ENCODE measurements at regions not wholly inside any gene's neighbourhood (a gene's known extent, or its start where the extent isn't known, plus 50 kb on each side); places are given as distances from the start of the nearest gene placed in this dataset.

GRCh38 chr17:71402661-71403141, 718.1 kb upstream of the SOX9 start:
- H3K36me3 Mint-ChIP-seq (ENCODE audit: low read depth) = no peaks in the 10 kb centered on the region
- no peaks in the 10 kb centered on the region for H3K4me1 Mint-ChIP-seq
- H3K27ac Mint-ChIP-seq = no peak overlapping the region
- peaks cover 7% of the 10 kb centered on the region for H3K9me3 Mint-ChIP-seq (ENCODE audit: low read depth)
- CTCF ChIA-PET = no interaction called here
- H3K4me3 Mint-ChIP-seq = no peak overlapping the region
- POLR2A ChIA-PET = no interaction called here
- no peak for DNase-seq
- H3K27me3 Mint-ChIP-seq = no peaks in the 10 kb centered on the region
- intact Hi-C loops (cut with DNase I, micrococcal nuclease) = no loop called here
- no peak for ATAC-seq

GRCh38 chr17:71405101-71405500, 715.7 kb upstream of the SOX9 start:
- ChIA-PET CTCF (no interaction called here), POLR2A (no interaction called here)
- Mint-ChIP-seq H3K4me1 (no peaks in the 10 kb centered on the region), H3K27ac (no peak overlapping the region), H3K36me3 (ENCODE audit: low read depth) (no peaks in the 10 kb centered on the region), H3K9me3 (ENCODE audit: low read depth) (peaks cover 7% of the 10 kb centered on the region), H3K4me3 (no peak overlapping the region), H3K27me3 (no peaks in the 10 kb centered on the region)
- intact Hi-C loops (cut with DNase I, micrococcal nuclease) = no loop called here
- ATAC-seq = no peak
- DNase-seq = no peak

- H3K9me3 Mint-ChIP-seq (ENCODE audit: low read depth) = peaks cover 7% of the 10 kb centered on the region
- CTCF ChIA-PET = no interaction called here
- ATAC-seq = no peak
- no peaks in the 10 kb centered on the region for H3K36me3 Mint-ChIP-seq (ENCODE audit: low read depth)
- no peak overlapping the region for H3K4me3 Mint-ChIP-seq
- no peak overlapping the region for H3K27ac Mint-ChIP-seq
- intact Hi-C loops (cut with DNase I, micrococcal nuclease) = no loop called here
- no peaks in the 10 kb centered on the region for H3K27me3 Mint-ChIP-seq
- DNase-seq = no peak
- H3K4me1 Mint-ChIP-seq = no peaks in the 10 kb centered on the region
- POLR2A ChIA-PET = no interaction called here
Measured at GRCh38 chr17:71407981-71408380, 712.8 kb upstream of the SOX9 start.

- Mint-ChIP-seq H3K36me3 (ENCODE audit: low read depth) (no peaks in the 10 kb centered on the region), H3K9me3 (ENCODE audit: low read depth) (peaks cover 4% of the 10 kb centered on the region), H3K4me1 (no peaks in the 10 kb centered on the region), H3K27ac (no peak overlapping the region), H3K4me3 (no peak overlapping the region), H3K27me3 (no peaks in the 10 kb centered on the region)
- intact Hi-C loops (cut with DNase I, micrococcal nuclease) = no loop called here
- no peak for ATAC-seq
- CTCF ChIA-PET = no interaction called here
- POLR2A ChIA-PET = no interaction called here
- no peak for DNase-seq
Measured at GRCh38 chr17:71409137-71409536, 711.7 kb upstream of the SOX9 start.

GRCh38 chr17:71409712-71410111, 711.1 kb upstream of the SOX9 start:
- H3K9me3 Mint-ChIP-seq (ENCODE audit: low read depth) = peaks cover 4% of the 10 kb centered on the region
- no peak overlapping the region for H3K4me3 Mint-ChIP-seq
- H3K27ac Mint-ChIP-seq = no peak overlapping the region
- intact Hi-C loops (cut with DNase I, micrococcal nuclease) = no loop called here
- ATAC-seq (no peak), DNase-seq (no peak)
- ChIA-PET POLR2A (no interaction called here), CTCF (no interaction called here)
- H3K27me3 Mint-ChIP-seq = no peaks in the 10 kb centered on the region
- no peaks in the 10 kb centered on the region for H3K36me3 Mint-ChIP-seq (ENCODE audit: low read depth)
- no peaks in the 10 kb centered on the region for H3K4me1 Mint-ChIP-seq

GRCh38 chr17:71412803-71413202, 708.0 kb upstream of the SOX9 start:
- Mint-ChIP-seq H3K9me3 (ENCODE audit: low read depth) (peaks cover 4% of the 10 kb centered on the region), H3K4me1 (no peaks in the 10 kb centered on the region), H3K27ac (no peak overlapping the region), H3K36me3 (ENCODE audit: low read depth) (no peaks in the 10 kb centered on the region), H3K27me3 (no peaks in the 10 kb centered on the region), H3K4me3 (no peak overlapping the region)
- ATAC-seq (no peak), DNase-seq (no peak)
- intact Hi-C loops (cut with DNase I, micrococcal nuclease) = no loop called here
- POLR2A ChIA-PET = no interaction called here
- CTCF ChIA-PET = no interaction called here

GRCh38 chr17:71413935-71414334, 706.9 kb upstream of the SOX9 start:
- ATAC-seq (no peak), DNase-seq (no peak)
- H3K4me3 Mint-ChIP-seq = no peak overlapping the region
- H3K9me3 Mint-ChIP-seq (ENCODE audit: low read depth) = peaks cover 4% of the 10 kb centered on the region
- intact Hi-C loops (cut with DNase I, micrococcal nuclease) = no loop called here
- no peaks in the 10 kb centered on the region for H3K4me1 Mint-ChIP-seq
- ChIA-PET POLR2A (no interaction called here), CTCF (interaction anchor here (0.6 kb wide), 1 partner anchor 60 kb away, joined by 4 read pairs; no protein-coding TSS in a partner anchor)
- H3K36me3 Mint-ChIP-seq (ENCODE audit: low read depth) = no peaks in the 10 kb centered on the region
- H3K27me3 Mint-ChIP-seq = no peaks in the 10 kb centered on the region
- no peak overlapping the region for H3K27ac Mint-ChIP-seq

GRCh38 chr17:71417142-71417541, 703.7 kb upstream of the SOX9 start:
- intact Hi-C loops (cut with DNase I, micrococcal nuclease) = no loop called here
- CTCF ChIA-PET = no interaction called here
- H3K27me3 Mint-ChIP-seq = no peaks in the 10 kb centered on the region
- H3K27ac Mint-ChIP-seq = no peak overlapping the region
- POLR2A ChIA-PET = no interaction called here
- no peak overlapping the region for H3K4me3 Mint-ChIP-seq
- H3K4me1 Mint-ChIP-seq = no peaks in the 10 kb centered on the region
- peaks cover 3% of the 10 kb centered on the region for H3K9me3 Mint-ChIP-seq (ENCODE audit: low read depth)
- no peak for ATAC-seq
- no peak for DNase-seq
- H3K36me3 Mint-ChIP-seq (ENCODE audit: low read depth) = no peaks in the 10 kb centered on the region

- ATAC-seq (no peak), DNase-seq (no peak)
- H3K4me3 Mint-ChIP-seq = no peak overlapping the region
- intact Hi-C loops (cut with DNase I, micrococcal nuclease) = no loop called here
- ChIA-PET CTCF (no interaction called here), POLR2A (no interaction called here)
- no peaks in the 10 kb centered on the region for H3K36me3 Mint-ChIP-seq (ENCODE audit: low read depth)
- no peak overlapping the region for H3K27ac Mint-ChIP-seq
- H3K9me3 Mint-ChIP-seq (ENCODE audit: low read depth) = peaks cover 11% of the 10 kb centered on the region
- no peaks in the 10 kb centered on the region for H3K27me3 Mint-ChIP-seq
- no peaks in the 10 kb centered on the region for H3K4me1 Mint-ChIP-seq
Measured at GRCh38 chr17:71422968-71423367, 697.9 kb upstream of the SOX9 start.

GRCh38 chr17:71423871-71424546, 696.8 kb upstream of the SOX9 start:
- no peak for DNase-seq
- Mint-ChIP-seq H3K4me3 (no peak overlapping the region), H3K4me1 (no peaks in the 10 kb centered on the region), H3K27ac (no peak overlapping the region), H3K36me3 (ENCODE audit: low read depth) (no peaks in the 10 kb centered on the region), H3K9me3 (ENCODE audit: low read depth) (peaks cover 15% of the 10 kb centered on the region), H3K27me3 (no peaks in the 10 kb centered on the region)
- ATAC-seq = no peak
- ChIA-PET CTCF (no interaction called here), POLR2A (no interaction called here)
- intact Hi-C loops (cut with DNase I, micrococcal nuclease) = no loop called here

- H3K4me3 Mint-ChIP-seq = no peak overlapping the region
- ATAC-seq (no peak), DNase-seq (no peak)
- ChIA-PET POLR2A (no interaction called here), CTCF (no interaction called here)
- no peaks in the 10 kb centered on the region for H3K4me1 Mint-ChIP-seq
- no peaks in the 10 kb centered on the region for H3K27me3 Mint-ChIP-seq
- intact Hi-C loops (cut with DNase I, micrococcal nuclease) = no loop called here
- H3K27ac Mint-ChIP-seq = no peak overlapping the region
- no peaks in the 10 kb centered on the region for H3K36me3 Mint-ChIP-seq (ENCODE audit: low read depth)
- H3K9me3 Mint-ChIP-seq (ENCODE audit: low read depth) = peaks cover 14% of the 10 kb centered on the region
Measured at GRCh38 chr17:71427801-71428200, 693.0 kb upstream of the SOX9 start.

GRCh38 chr17:71428897-71429296, 691.9 kb upstream of the SOX9 start:
- no peak for ATAC-seq
- Mint-ChIP-seq H3K4me1 (no peaks in the 10 kb centered on the region), H3K4me3 (no peak overlapping the region), H3K27me3 (no peaks in the 10 kb centered on the region), H3K36me3 (ENCODE audit: low read depth) (no peaks in the 10 kb centered on the region), H3K9me3 (ENCODE audit: low read depth) (peaks cover 10% of the 10 kb centered on the region), H3K27ac (no peak overlapping the region)
- DNase-seq = no peak
- CTCF ChIA-PET = no interaction called here
- POLR2A ChIA-PET = no interaction called here
- intact Hi-C loops (cut with DNase I, micrococcal nuclease) = no loop called here

GRCh38 chr17:71430281-71430680, 690.5 kb upstream of the SOX9 start:
- ATAC-seq (no peak), DNase-seq (no peak)
- ChIA-PET CTCF (no interaction called here), POLR2A (no interaction called here)
- Mint-ChIP-seq H3K4me3 (no peak overlapping the region), H3K36me3 (ENCODE audit: low read depth) (no peaks in the 10 kb centered on the region), H3K4me1 (no peaks in the 10 kb centered on the region), H3K27ac (no peak overlapping the region), H3K27me3 (no peaks in the 10 kb centered on the region), H3K9me3 (ENCODE audit: low read depth) (peaks cover 8% of the 10 kb centered on the region)
- intact Hi-C loops (cut with DNase I, micrococcal nuclease) = no loop called here
